Esophagus muscularis mucosa (tissue), 4 donors: ENCODE measurements at regions not wholly inside any gene's neighbourhood (a gene's known extent, or its start where the extent isn't known, plus 50 kb on each side); places are given as distances from the start of the nearest gene placed in this dataset.

Experiments
- DNase-seq: peaks from one replicate; pipeline ENCODE4 v3.0.0-alpha.2; 2017; ENCODE audit errors: extremely low spot score
- H3K27ac ChIP-seq, 4 donors: fragments of 200-600 bp; sonication (generic); replicated peaks in 1 of 4; 1 replicate in 3 of 4; 2 replicates in 1 of 4; pipeline ENCODE4 v1.5.1; 2016 to 2019; ENCODE audit warnings: mild to moderate bottlenecking in 1 of 4
- H3K27me3 ChIP-seq, 4 donors: fragments of 200-600 bp; sonication (generic); one replicate each; pipeline versions ENCODE4 v1.5.1 to v1.6.0; 2016 to 2019
- H3K36me3 ChIP-seq, 4 donors: fragments of 200-600 bp; sonication (generic); one replicate each; pipeline ENCODE4 v1.5.1; 2016 to 2019
- H3K4me1 ChIP-seq, 4 donors: fragments of 200-600 bp; sonication (generic); one replicate each; pipeline ENCODE4 v1.5.1; 2016 to 2019
- H3K4me3 ChIP-seq, 4 donors: fragments of 200-600 bp; sonication (generic); 1 replicate in 2 of 4; 2 replicates in 2 of 4; pipeline ENCODE4 v1.5.1; 2016 to 2019; ENCODE audit warnings: mild to moderate bottlenecking in 4 of 4, moderate library complexity in 1 of 4
- H3K9me3 ChIP-seq, 4 donors: fragments of 200-600 bp; sonication (generic); 1 replicate in 3 of 4; 2 replicates in 1 of 4; pipeline ENCODE4 v1.5.1; 2016 to 2019
- CTCF ChIP-seq, 3 experiments: fragments of 200-600 bp in 2 of 3; fragments of 450-650 bp in 1 of 3; sonication (generic) in 2 of 3; IDR thresholded peaks; one replicate each; pipeline ENCODE4 v1.5.1; 2017 to 2019; ENCODE audit warnings: antibody characterized with exemption in 3 of 3, mild to moderate bottlenecking in 2 of 3, moderate library complexity in 1 of 3
- EP300 ChIP-seq: sonication (generic); formaldehyde crosslinking; IDR thresholded peaks from one replicate; pipeline ENCODE4 v1.6.1; 2017; ENCODE audit warnings: antibody characterized with exemption
- POLR2A ChIP-seq: fragments of 450-650 bp; IDR thresholded peaks from one replicate; pipeline ENCODE4 v1.6.1; 2017; ENCODE audit warnings: antibody characterized with exemption, moderate library complexity, mild to moderate bottlenecking, low read depth
- POLR2AphosphoS5 ChIP-seq, 2 donors: sonication (generic); formaldehyde crosslinking; IDR thresholded peaks; one replicate each; pipeline ENCODE4 v1.6.1; 2017; ENCODE audit warnings: antibody characterized with exemption in 2 of 2
- WGBS: methylation state at CpG from one replicate; pipeline ENCODE4 v1.1.5; 2018; 5-methylcytosine and 5-hydroxymethylcytosine counted together
- intact Hi-C: fragments of 100-400 bp; cut with DNase I; formaldehyde crosslinking; loops from one replicate; pipeline ENCODE4 v1.15.1; 2023

- intact Hi-C loops, result no loop called here
- WGBS, result 81% methylated on average over 7 of the region's 7 CpGs
Measured at GRCh38 chr17:72563952-72564351, 443.1 kb downstream of the SOX9 start.

GRCh38 chr17:72565006-72565405 is 444.2 kb downstream of the SOX9 start:
- 89% methylated on average over 5 of the region's 5 CpGs for WGBS
- Histone ChIP-seq H3K27me3 (peaks cover 0 to 37% (median 0%) of the 10 kb centered on the region in 4 donors), H3K9me3 (no peaks in the 10 kb centered on the region), H3K4me1 (no peaks in the 10 kb centered on the region), H3K36me3 (no peaks in the 10 kb centered on the region), H3K27ac (no peak overlapping the region), H3K4me3 (no peak overlapping the region)
- TF ChIP-seq POLR2A (no peak), POLR2AphosphoS5 (IDR thresholded peaks at IDR 0.05) (no peak), CTCF (IDR thresholded peaks at IDR 0.05) (no peak), EP300 (no peak)
- intact Hi-C loops, result no loop called here
- no peak for DNase-seq

More at GRCh38 chr17:72563952-72564351, 443.1 kb downstream of the SOX9 start:
- H3K36me3 ChIP-seq, result no peaks in the 10 kb centered on the region
- H3K9me3 ChIP-seq, result no peaks in the 10 kb centered on the region
- no peak for DNase-seq
- no peak overlapping the region for H3K4me3 ChIP-seq
- no peak overlapping the region for H3K27ac ChIP-seq
- TF ChIP-seq POLR2A (no peak), POLR2AphosphoS5 (IDR thresholded peaks at IDR 0.05) (no peak), EP300 (no peak), CTCF (IDR thresholded peaks at IDR 0.05) (no peak)
- H3K27me3 ChIP-seq, result peaks cover 0 to 32% (median 0%) of the 10 kb centered on the region in 4 donors
- no peaks in the 10 kb centered on the region for H3K4me1 ChIP-seq

GRCh38 chr17:72565758-72566157 is 444.9 kb downstream of the SOX9 start:
- no peak overlapping the region for H3K4me3 ChIP-seq
- WGBS, result 84% methylated on average over 7 of the region's 7 CpGs
- intact Hi-C loops, result no loop called here
- H3K4me1 ChIP-seq, result no peaks in the 10 kb centered on the region
- DNase-seq, result no peak
- peaks cover 0 to 38% (median 0%) of the 10 kb centered on the region in 4 donors for H3K27me3 ChIP-seq
- no peak overlapping the region for H3K27ac ChIP-seq
- H3K9me3 ChIP-seq, result no peaks in the 10 kb centered on the region
- no peaks in the 10 kb centered on the region for H3K36me3 ChIP-seq
- TF ChIP-seq CTCF (IDR thresholded peaks at IDR 0.05) (no peak), POLR2AphosphoS5 (IDR thresholded peaks at IDR 0.05) (no peak), EP300 (no peak), POLR2A (no peak)

- TF ChIP-seq POLR2AphosphoS5 (IDR thresholded peaks at IDR 0.05), result no peak
- no peak for TF ChIP-seq POLR2A
- no peak for TF ChIP-seq CTCF (IDR thresholded peaks at IDR 0.05)
- no peak for TF ChIP-seq EP300
- intact Hi-C loops, result no loop called here
- DNase-seq, result no peak
- WGBS, result 80% methylated on average over 8 of the region's 8 CpGs
- H3K4me1 ChIP-seq, result no peaks in the 10 kb centered on the region
- no peak overlapping the region for H3K27ac ChIP-seq
- H3K36me3 ChIP-seq, result no peaks in the 10 kb centered on the region
- peaks cover 0 to 44% (median 0%) of the 10 kb centered on the region in 4 donors for H3K27me3 ChIP-seq
- H3K9me3 ChIP-seq, result no peaks in the 10 kb centered on the region
- no peak overlapping the region for H3K4me3 ChIP-seq
Measured at GRCh38 chr17:72566671-72567484, 446.1 kb downstream of the SOX9 start.
